ENCODE measurements at regions not wholly inside any gene's neighbourhood (a gene's known extent, or its start where the extent isn't known, plus 50 kb on each side); places are given as distances from the start of the nearest gene placed in this dataset.

DNA sequence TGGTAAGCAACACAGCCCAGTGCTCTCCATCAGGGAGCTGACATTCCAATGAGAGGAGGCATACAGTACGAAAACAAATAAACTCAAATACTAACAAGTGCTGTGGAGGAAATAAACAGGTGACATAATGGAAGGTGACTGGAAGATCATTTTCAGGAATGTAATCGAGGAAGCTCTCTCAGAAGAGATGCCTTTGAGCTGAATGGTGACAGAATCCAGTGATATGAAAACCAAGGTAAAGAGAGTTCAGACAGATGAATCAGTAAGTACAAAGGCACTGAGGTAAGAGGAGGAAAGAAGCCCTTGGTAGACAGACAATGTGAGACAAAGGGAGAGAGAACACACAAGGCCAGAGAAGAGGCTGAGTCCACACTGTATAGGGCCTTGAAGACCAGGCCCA lies 252.1 kb downstream of the LRATD1 start:
- TF ChIP-seq EZH2phosphoT487 (IDR thresholded peaks at IDR 0.05; ENCODE audit: borderline replicate concordance, low read length), result no peak
- TF ChIP-seq, protein P1, sequence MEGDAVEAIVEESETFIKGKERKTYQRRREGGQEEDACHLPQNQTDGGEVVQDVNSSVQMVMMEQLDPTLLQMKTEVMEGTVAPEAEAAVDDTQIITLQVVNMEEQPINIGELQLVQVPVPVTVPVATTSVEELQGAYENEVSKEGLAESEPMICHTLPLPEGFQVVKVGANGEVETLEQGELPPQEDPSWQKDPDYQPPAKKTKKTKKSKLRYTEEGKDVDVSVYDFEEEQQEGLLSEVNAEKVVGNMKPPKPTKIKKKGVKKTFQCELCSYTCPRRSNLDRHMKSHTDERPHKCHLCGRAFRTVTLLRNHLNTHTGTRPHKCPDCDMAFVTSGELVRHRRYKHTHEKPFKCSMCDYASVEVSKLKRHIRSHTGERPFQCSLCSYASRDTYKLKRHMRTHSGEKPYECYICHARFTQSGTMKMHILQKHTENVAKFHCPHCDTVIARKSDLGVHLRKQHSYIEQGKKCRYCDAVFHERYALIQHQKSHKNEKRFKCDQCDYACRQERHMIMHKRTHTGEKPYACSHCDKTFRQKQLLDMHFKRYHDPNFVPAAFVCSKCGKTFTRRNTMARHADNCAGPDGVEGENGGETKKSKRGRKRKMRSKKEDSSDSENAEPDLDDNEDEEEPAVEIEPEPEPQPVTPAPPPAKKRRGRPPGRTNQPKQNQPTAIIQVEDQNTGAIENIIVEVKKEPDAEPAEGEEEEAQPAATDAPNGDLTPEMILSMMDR (conservative IDR thresholded peaks at IDR 0.05; ENCODE audit: low read depth, low read length), result no peak
- TF ChIP-seq EZH2 (IDR thresholded peaks at IDR 0.05; ENCODE audit: low read length, unreplicated experiment), result no peak

All from PC-3 (cell line).